HG02840 (cell line): ENCODE measurements at regions not wholly inside any gene's neighbourhood (a gene's known extent, or its start where the extent isn't known, plus 50 kb on each side); places are given as distances from the start of the nearest gene placed in this dataset.
"Not testable (repeated sequence)": the region's sequence is repeated elsewhere in the genome, so short reads cannot be mapped to it uniquely, and the experiment has no call there.

ENCODE experiments used
- ATAC-seq: cut with Tn5 transposase; IDR thresholded peaks from one replicate; pipeline ENCODE4 v1.9.1; 2021; ENCODE audit warnings: mild to moderate bottlenecking, moderate library complexity, moderate number of reproducible peaks; ENCODE audit not compliant: unreplicated experiment, low FRiP score

DNA sequence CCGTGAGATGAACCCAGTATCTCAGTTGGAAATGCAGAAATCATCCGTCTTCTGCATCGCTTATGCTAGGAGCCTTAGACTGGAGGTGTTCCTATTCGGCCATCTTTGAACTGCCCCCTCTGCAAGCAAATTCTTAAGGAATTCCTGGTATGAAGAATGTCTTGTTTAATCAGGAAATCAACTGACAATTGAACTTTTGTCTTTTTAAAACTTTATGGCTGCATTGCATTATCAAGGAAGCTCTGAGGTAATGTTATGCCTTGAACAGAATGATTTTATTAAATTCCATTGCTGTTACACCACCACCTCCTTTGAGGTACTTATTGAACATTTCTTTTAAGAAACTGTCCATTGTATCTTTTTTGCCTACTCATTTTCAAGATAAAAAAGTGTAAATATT is 1915.7 kb upstream of the CDH9 start:
- no peak for ATAC-seq

GRCh38 chr5:28947865-28948264 is 1909.5 kb upstream of the CDH9 start:
- ATAC-seq, result no peak

- ATAC-seq, result no peak
These were observed 1907.5 kb upstream of the CDH9 start for GRCh38 chr5:28945859-28946258.

DNA sequence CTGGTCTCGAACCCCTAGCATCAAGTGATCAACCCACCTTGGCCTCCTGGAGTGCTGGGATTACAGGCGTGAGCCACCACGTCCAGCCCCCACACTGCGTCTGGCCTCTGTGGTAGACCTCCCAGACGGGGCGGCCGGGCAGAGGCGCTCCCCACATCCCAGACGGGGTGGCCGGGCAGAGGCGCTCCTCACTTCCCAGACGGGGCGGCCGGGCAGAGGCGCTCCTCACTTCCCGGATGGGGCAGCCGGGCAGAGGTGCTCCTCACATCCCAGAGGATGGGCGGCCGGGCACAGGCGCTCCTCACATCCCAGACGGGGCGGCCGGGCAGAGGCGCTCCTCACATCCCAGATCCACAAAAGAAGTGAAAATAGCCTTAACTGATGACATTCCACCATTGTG is 1891.0 kb upstream of the CDH9 start:
- not testable (repeated sequence) for ATAC-seq

DNA sequence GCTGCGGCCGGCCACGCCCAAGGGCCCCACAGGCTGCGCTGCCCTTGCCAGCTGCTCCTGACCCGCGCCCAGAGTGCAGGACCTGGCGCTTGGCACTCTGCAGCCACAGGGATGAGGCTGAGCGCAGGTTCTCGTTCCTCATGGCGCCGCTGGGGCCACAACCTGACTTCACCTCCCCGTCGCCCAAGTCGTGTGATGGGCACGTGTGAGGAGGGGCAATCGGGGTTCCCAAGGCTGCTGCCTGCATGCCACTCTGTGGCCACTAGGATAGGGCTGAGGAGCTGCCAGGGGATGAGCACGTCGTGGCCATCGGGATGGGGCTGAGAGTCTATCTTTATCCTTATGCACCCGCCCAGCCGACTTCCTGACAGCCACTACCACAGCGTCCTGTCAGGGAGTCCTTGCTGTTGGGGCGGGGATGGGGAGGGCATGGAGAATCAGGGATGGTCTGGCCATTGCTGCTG is 1890.0 kb upstream of the CDH9 start:
- not testable (repeated sequence) for ATAC-seq

DNA sequence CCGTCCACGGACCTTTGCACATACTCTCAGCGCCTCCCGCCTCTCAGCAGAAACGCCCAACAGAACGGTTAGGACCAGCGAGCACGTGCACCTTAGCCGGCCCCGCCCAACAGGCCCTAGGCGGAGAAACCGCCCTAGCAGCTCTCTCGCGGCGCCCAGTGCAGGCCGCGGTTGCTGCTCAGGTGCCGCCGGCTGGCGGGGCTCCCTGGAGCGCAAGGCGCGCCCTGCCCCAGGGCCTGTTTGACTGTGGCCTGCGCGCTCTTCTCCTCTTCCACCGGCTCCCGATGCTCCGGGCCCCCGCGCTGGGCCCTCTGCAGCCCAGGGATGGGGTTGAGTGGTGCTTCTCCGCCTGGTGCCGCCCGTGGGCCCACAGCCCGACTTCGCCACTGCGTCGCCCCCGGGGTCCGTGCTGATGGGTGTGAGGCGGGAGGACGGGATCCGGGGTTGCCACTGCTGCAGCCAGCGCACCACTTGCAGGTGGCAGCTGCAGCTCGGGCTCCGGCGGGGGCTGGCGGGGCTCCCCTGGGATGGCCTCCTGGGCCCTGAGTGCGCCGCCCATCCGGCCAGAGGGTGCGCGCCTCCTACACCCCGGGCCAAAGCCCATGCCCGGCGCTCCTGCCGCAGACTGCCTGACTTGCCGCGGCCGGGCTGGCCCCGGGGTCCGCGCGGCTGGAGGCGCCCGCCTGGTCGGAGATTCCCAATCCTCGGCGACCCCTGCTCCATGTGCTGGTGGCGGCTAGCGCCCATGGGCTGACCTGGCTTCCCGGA is 1889.4 kb upstream of the CDH9 start:
- ATAC-seq, result no peak

DNA sequence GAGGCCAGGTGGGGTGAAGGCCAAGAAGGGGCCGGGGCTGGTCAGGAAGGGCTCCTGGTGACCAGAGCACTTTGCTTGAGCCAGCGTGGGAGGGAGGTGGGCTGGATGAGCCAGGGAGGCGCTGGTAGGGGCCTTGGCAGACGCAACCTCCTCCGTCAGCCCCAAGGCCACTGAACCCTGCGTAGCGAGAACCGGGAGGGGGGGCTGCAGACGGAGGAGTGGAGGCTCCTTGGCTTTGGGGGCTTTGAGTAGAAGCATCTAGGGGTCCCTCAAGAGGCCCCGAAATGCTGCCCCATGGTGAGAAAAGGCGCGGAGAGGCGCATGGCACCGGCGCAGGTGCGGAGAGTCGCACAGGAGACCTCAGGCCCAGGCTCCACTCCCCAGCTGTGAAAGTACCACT is 1888.0 kb upstream of the CDH9 start:
- no peak for ATAC-seq

DNA sequence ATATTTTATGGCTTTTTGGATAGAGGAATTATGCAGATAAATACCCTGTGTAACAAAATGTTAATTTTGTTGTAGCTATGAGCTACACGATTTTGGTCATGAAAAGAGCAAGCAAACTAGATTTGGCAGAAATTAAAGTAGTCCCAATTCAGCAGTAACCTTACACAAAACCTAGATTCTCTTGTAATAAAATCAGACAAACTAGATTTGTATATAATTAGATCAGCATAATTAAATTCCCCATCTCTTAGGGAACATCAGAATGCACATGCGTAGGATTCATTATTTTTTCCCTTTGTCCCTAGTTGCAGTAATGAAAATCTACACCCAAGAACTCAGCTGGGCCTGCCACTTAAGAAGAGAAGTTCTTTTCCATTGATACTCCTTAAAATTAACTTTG is 1879.2 kb upstream of the CDH9 start:
- ATAC-seq, result no peak

- ATAC-seq, result no peak
These were observed 1875.9 kb upstream of the CDH9 start for GRCh38 chr5:28914297-28914696.

- no peak for ATAC-seq
These were observed 1865.3 kb upstream of the CDH9 start for GRCh38 chr5:28903643-28904042.

- ATAC-seq, result no peak
These were observed 1858.6 kb upstream of the CDH9 start for GRCh38 chr5:28896949-28897348.

DNA sequence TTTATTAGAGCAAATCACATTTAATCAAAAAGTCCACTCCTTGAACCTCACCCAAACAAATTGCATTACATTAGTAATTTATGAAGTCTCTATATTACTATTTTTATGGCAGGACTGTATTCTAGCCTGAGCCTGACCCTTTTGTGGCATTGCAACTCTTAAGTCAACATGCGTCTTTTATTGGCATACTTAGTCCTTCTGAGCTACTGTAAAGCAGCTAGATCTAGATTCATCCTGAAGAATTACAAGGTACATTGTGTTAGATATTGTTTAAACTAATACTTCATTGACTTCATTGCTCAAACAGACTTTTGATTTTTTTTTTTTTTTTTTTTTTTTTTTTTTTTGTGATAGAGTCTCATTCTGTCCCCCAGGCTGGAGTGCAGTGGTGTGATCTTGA is 1842.5 kb upstream of the CDH9 start:
- ATAC-seq, result no peak

DNA sequence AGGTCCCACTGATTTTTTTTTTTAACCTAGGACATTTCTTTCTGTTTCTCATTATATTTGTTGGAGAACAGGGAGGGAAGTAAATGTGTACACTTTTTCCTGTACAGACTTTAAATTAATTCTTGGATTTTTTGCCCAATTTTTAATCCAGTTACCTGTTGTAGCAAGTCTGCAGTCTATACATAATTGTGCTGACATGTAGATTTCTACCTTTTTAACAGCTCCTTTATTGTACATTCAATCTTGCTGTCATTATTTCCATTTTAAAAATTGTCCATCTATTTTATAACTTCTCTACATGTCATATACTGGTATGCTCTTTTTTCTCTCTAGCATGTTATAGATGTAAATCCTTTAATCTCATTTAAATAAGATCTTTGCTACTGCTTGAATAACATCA is 1838.7 kb upstream of the CDH9 start:
- no peak for ATAC-seq

GRCh38 chr5:28864006-28864405 is 1825.6 kb upstream of the CDH9 start:
- ATAC-seq, result no peak

DNA sequence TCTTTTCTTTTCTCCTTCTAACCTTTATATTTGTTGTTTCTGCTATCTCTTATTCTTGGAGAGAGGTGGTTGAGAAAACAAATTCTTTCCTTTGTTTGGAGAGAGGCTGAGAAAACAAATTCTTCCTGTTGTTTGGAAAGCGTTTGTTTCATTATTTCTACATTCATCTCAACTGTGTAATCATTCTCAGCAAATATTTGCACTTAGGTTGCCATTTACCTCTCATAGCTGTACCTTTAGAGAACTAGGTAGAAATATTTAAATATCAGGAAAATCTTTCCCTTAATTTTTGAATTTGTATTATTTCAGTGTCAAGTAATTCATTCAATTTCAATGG is 1824.4 kb upstream of the CDH9 start:
- no peak for ATAC-seq

GRCh38 chr5:28862137-28862859 is 1823.9 kb upstream of the CDH9 start:
- no peak for ATAC-seq

- no peak for ATAC-seq
These were observed 1817.2 kb upstream of the CDH9 start for GRCh38 chr5:28855626-28856025.

- ATAC-seq, result no peak
These were observed 1812.0 kb upstream of the CDH9 start for GRCh38 chr5:28850320-28850921.

DNA sequence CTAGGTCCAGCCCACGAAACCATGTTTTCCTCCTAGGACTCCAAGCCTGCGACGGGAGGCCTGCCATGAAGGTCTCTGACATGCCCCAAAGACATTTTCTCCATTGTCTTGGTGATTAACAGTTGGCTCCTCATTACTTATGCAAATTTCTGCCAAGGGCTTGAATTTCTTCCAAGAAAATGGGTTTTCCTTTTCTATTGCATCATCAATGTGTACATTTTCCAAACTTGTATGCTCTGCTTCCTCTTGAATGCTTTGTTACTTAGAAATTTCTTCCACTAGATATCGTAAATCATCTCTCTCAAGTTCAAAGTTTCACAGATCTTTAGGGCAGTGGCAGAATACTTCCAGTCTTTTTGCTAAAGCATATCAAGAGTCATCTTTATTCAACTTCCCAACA is 1792.7 kb upstream of the CDH9 start:
- ATAC-seq, result no peak

GRCh38 chr5:28823231-28823630 is 1784.8 kb upstream of the CDH9 start:
- ATAC-seq, result no peak

DNA sequence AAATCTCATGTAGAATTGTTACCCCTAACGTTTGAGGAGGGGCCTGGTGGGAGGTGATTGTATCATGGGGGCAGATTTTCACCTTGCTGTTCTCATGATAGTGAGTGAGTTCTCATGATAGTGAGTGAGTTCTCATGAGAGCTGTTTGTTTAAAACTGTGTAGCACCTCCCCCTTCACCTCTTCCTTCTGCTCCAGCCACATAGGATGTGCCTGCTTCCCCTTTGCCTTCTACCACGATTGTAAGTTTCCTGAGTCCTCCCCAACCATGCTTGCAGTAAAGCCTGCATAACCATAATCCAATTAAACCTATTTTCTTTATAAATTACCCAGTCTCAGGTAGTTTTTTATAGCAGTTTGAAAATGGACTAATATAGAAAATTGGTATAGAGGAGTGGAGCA is 1783.7 kb upstream of the CDH9 start:
- no peak for ATAC-seq

GRCh38 chr5:28810751-28811136 is 1772.4 kb upstream of the CDH9 start:
- ATAC-seq, result no peak
